ENCODE measurements at regions not wholly inside any gene's neighbourhood (a gene's known extent, or its start where the extent isn't known, plus 50 kb on each side); places are given as distances from the start of the nearest gene placed in this dataset.

DNA sequence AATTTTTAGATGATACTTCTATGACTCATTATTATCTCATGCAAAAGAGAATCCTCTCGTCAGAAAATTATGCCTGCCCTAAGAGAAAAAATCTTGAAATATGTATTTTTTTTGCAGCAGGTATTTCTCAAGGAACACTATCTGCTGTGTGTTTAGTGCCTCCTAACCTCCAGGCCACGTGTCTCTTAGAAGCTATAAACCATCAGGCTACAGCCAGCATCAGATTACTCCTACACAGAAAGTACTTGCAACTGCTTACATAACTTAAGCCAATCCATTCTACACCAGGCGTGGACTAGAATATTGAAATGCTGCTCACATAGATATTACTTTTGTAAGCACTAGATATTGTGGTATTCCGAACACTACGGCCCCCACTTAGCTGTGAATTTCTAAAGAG is 933.4 kb downstream of the PLA2G4A start:
- DNase-seq (ENCODE audit: low spot score) (no peak), ATAC-seq (ENCODE audit: low FRiP score) (peak; percentile 73)
- TF ChIP-seq, protein P1, sequence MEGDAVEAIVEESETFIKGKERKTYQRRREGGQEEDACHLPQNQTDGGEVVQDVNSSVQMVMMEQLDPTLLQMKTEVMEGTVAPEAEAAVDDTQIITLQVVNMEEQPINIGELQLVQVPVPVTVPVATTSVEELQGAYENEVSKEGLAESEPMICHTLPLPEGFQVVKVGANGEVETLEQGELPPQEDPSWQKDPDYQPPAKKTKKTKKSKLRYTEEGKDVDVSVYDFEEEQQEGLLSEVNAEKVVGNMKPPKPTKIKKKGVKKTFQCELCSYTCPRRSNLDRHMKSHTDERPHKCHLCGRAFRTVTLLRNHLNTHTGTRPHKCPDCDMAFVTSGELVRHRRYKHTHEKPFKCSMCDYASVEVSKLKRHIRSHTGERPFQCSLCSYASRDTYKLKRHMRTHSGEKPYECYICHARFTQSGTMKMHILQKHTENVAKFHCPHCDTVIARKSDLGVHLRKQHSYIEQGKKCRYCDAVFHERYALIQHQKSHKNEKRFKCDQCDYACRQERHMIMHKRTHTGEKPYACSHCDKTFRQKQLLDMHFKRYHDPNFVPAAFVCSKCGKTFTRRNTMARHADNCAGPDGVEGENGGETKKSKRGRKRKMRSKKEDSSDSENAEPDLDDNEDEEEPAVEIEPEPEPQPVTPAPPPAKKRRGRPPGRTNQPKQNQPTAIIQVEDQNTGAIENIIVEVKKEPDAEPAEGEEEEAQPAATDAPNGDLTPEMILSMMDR (IDR thresholded peaks at IDR 0.05): no peak

- TF ChIP-seq, protein P1 (IDR thresholded peaks at IDR 0.05): no peak
These were observed 934.7 kb downstream of the PLA2G4A start for GRCh38 chr1:187763465-187763864.

GRCh38 chr1:187763976-187764375 is 935.2 kb downstream of the PLA2G4A start:
- TF ChIP-seq, protein P1 (IDR thresholded peaks at IDR 0.05): no peak
- ATAC-seq (ENCODE audit: low FRiP score) (no peak), DNase-seq (ENCODE audit: low spot score) (no peak)

More at GRCh38 chr1:187763465-187763864, 934.7 kb downstream of the PLA2G4A start:
- DNase-seq (ENCODE audit: low spot score) (no peak), ATAC-seq (ENCODE audit: low FRiP score) (no peak)

- ATAC-seq (ENCODE audit: low FRiP score): no peak
- DNase-seq (ENCODE audit: low spot score): no peak
- TF ChIP-seq, protein P1 (IDR thresholded peaks at IDR 0.05): no peak
These were observed 942.6 kb downstream of the PLA2G4A start for GRCh38 chr1:187771396-187771795.

- no peak for ATAC-seq (ENCODE audit: low FRiP score)
- DNase-seq (ENCODE audit: low spot score): no peak
- TF ChIP-seq, protein P1 (IDR thresholded peaks at IDR 0.05): no peak
These were observed 944.4 kb downstream of the PLA2G4A start for GRCh38 chr1:187773168-187773567.

DNA sequence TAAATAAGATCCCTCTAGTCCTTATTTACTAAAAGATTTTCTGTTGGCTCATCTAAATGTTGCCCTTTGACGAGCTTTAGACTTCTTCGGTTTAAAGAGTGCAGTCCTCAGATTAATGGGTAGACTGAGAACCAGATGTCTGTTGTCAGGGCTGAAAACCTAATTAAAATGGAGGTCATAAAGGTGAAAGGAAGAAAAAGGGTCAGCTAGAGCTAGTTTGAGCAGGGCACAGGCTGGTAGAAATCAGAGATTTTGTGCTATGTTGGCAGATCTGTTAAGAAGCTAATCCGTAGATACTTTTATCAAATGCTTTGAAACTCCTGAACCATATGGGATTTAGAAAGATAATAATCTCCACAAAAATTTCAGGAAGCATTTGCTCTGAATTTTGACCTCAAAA is 959.0 kb downstream of the PLA2G4A start:
- DNase-seq (ENCODE audit: low spot score): no peak
- no peak for ATAC-seq (ENCODE audit: low FRiP score)
- TF ChIP-seq, protein P1 (IDR thresholded peaks at IDR 0.05): no peak

GRCh38 chr1:187788718-187789117 is 960.0 kb downstream of the PLA2G4A start:
- TF ChIP-seq, protein P1 (IDR thresholded peaks at IDR 0.05): no peak
- ATAC-seq (ENCODE audit: low FRiP score): no peak

More at GRCh38 chr1:187788718-187789117, 960.0 kb downstream of the PLA2G4A start:
- DNase-seq (ENCODE audit: low spot score): no peak

Data from omental fat pad (tissue), 3 donors.